Medulla oblongata (tissue), 1 donor: ENCODE measurements at regions not wholly inside any gene's neighbourhood (a gene's known extent, or its start where the extent isn't known, plus 50 kb on each side); places are given as distances from the start of the nearest gene placed in this dataset.
A peak's percentile ranks its signal among the peaks of the same experiment; 100 is the strongest.

ENCODE experiments used
- DNase-seq: peaks from one replicate; pipeline ENCODE4 v3.0.0-alpha.2; 2015; ENCODE audit errors: extremely low spot score

DNA sequence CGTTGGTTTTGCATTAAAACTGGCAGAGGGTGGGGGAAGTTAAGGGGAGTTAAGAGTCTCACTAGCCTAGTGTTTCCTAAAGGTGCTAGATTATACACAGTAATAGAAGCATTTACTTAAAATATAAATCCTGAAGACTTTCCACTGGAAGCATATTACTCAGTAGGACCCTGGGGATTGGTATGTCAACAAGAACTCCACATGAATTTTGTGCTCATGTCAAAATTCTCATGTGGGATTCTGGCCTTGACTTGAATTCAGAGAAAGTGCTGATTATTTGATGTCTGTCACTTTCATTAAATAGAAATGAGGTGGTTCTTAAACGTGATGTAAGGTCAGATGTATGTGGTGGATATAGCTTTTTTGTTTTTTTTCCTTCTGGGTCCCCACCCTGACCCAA, 997.2 kb downstream of the TUSC7 start:
- no peak for DNase-seq

DNA sequence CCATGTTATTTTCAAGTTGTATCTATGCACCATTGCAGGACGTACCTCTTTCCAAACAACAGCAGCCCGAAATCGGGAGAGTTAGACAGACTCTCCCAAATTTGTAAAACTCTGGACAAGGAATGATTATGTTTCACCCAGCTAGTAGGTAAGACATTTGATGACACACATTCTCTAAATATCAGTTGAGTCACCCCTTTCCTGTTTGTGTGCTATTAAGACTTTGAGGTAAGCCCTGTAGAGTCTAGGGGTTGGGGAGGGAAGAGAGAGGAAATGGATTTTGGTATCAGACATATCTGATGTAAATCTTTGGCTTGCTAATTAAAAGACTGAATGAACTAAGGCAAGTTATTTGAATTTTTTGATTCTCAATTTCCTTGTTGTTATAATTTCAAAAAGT, 999.0 kb downstream of the TUSC7 start:
- no peak for DNase-seq

DNA sequence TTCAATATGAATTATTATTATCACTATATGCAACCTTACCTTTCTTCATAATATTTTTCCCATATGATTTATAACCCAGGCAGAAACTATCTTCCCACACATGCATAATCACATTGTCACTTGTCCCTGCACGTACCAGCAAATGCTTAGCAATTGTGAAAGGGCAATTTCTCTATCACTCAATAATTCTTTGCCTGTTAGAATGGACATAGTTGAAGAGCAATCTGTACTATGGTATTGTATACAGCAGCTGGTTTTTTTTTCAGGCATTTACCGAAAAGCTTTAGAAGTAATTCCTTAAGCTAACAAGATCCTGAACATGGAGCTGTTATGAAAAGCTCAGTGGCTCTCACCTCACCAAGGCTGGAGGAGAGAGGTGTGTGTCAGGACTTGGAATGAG, 999.5 kb downstream of the TUSC7 start:
- DNase-seq = no peak

DNA sequence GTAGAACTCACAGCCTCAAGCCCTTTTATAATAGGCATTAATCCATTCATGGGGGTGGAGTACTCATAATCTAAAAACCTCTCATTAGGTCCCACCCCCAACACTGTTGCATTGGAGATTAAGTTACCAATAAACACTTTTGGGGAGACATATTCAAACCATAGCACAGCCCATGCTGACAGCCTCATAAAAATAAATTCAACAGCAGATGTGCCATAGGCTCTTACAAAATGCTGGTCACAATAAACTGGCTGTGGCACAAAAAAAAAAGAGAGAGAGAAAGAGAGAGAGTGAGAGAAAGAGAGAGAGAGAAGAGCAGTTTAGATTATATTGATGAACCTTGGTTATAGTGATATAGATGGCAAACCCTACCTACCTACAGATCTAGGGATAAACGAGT, 1000.9 kb downstream of the TUSC7 start:
- no peak for DNase-seq

DNA sequence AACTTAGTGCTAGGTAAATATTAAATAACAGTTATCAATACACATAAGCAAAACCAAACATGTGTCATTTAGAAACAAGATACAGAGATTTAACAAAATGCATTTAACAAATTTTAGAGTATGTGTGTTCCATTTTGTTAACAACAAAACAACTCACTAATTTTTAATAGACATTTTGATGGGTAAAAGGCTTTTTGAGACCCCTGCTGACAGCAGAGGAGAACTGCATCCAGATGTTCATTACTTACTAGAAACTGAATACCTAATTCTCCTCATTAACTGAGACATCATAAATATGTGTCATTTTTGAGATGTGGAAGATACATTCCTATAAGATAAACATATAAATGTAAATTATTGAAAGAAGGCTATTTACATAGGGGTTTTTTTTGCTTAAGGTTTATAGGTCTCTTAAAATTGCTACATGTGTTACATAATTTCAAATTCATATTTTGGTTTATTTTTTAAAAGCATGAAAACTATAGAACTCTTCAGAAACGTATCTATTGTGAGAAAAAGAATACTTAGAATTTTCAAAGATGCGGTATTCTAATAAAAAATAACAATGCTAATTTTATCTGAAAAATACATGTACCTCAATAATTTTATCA, 1009.8 kb downstream of the TUSC7 start:
- DNase-seq = peak; percentile 56

DNA sequence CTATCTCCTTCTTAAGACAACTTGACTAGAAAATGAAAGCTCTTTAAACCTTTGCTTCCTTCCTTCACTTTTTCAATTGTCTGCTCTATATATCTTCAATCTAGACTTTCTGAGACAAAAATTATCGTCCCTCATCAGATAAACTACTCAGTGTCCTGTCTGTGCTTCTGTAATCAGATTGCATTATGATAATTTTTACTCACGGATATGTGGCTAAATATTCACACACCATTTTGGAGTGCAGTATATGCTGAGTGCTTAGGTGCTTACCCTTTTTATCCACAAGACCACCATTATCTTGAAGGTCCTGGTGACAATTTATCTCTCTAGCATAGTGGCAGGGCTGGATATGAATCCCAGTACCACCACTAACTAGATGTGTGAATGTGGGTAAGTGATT, 1012.3 kb downstream of the TUSC7 start:
- DNase-seq = no peak

DNA sequence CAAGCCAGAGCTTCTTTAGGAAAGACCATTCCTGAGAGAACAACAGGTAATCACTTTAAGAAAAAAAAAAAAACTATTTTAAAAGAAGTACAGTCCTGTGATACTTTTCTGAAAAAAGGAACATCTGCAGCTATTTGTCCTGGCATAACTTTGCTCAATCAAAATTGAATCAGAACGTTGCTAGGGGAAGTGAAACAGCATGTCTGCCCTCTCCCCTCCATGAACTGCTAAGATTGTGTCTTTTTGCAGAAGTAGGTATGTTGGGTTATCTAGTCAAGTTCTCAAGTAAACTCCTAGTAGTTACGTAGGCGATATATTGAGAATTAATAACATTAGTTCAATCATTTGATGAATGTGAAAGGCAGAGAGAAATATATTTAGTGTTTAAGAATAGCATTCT, 1013.3 kb downstream of the TUSC7 start:
- peak; percentile 78 for DNase-seq

DNA sequence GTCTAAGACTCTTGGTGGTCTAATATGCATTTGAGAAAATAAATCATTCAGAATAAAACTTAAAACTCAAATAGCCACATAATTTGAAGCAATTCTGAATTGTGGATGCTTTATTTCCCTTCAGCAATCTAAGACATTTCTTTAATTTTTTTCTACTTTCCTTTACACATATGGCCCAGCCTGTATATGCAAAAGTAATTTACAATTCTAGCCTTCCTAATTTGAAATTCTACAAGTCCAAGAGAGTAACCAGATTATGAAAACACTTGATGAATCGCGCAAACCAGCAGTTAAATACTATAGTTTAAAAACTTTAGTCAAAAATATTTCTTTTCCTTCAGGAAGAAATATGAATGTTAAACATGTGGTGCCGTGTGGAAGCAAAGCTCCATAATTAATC, 1014.2 kb downstream of the TUSC7 start:
- no peak for DNase-seq

DNA sequence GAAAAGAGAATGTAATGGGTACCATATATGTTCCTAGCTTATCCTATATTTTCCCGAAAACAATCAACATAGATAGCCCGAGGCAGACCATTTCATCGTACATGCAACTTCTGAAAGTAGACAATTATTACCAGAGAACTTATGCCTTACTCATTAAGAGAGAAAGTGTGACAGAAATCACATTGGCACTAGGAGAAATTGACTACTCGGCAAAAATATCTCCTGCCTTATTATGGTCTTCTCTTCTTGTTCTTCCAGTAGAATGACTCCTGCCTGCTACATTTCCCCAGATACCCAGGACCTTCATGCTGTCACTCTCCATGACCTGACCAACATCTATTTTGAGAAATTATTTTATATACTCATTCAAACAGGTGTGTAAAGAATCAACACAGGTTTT, 1015.7 kb downstream of the TUSC7 start:
- DNase-seq = no peak

DNA sequence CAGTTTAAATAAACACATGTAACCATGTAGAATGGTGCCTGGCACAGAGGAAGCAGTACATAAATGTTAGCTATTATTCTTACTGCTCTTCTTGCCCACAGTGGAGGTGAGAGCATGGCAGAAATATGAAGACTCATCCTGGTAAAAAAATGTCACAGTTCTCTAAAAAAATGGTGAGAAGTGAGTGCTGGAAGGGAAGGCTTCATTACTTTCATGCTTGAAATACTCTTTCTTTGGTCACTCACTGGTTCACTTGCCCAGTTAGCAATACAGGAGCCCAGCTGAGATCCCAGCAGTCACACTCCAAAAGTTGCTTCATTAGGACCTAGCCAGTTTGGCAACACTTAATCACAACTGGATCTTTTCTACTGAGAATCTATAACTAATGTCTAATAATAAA, 1017.2 kb downstream of the TUSC7 start:
- DNase-seq = no peak

DNA sequence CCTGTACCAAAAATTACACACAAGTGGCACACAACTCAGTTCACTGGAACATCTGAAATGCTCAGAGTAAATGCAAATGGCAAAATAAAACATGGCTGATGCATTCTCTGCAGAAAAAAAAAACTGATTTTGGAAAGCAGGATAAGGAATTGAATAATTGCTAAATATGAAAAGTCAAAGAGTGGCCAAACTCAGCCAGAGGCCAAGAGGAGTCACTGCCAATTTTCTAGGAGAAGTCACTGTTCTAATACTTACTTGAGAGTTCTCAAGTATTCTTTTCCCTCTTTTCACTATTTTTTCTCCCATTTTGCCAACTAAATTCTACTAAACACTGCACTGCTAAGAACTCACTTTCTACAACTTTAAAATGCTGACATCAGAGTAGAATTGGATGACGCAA, 1018.6 kb downstream of the TUSC7 start:
- no peak for DNase-seq

DNA sequence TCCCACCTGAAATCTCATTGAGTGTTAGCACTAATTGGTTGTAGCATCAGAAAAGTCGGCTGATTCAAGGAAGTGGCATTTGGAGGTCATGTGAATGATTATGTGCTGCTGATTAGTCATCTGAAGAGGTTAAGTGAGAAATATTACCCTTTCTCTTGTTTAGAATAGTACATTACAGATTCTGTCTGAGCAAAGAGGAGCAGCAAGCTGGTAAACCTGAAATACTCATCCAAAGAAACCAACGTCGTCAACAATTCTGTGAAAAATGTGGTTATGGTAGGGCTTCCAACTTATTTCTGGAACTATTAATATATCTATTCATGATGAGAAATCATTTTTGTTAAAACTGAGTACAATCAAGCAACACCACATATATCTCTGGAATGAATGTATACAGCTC, 1024.9 kb downstream of the TUSC7 start:
- DNase-seq = no peak

DNA sequence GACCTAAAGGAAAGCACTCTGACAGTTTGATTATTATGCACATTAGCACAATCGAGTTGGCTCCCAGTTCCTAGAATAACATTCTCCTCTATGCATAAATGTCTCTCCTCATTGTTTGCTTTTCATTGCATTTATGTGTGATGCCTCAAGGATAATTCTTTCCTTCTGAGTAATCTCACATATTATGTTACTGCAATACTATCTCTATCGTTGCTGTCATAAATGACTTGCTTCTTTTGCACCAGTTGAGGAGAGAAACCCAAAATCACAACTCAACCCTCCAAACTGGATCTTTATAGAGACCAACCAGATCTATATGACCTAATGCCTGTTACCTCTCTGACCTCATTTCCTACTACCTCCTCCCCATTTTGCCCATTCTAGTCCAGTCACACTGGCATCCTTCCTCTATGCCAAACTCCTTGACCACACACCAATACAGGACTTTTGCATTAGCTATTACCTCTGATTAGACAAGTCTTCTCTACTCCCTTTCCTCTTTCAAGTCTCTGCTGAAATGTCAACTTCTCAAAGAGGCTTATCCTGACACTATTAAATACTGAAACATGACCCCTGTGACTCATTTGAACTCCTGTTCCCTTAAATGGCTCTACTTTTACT, 1026.0 kb downstream of the TUSC7 start:
- no peak for DNase-seq

DNA sequence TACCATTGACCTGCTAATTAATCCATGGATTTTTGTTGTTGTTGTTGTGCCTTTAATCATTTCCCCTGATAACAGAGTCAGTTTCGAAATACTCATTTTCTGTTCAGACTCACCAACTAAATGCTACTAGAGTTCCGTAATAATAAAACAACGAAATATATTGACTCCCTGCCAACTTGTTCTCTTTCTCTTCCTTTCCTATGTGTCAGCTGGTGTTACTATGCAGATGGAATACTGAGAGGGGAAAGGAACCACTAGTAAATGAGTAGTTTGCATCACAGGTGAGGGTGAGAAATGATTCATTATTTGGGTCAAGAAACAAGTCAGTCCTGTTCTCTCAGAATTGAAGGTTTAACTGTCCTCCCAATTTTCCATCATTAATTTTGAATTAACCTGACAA, 1027.3 kb downstream of the TUSC7 start:
- DNase-seq = no peak

DNA sequence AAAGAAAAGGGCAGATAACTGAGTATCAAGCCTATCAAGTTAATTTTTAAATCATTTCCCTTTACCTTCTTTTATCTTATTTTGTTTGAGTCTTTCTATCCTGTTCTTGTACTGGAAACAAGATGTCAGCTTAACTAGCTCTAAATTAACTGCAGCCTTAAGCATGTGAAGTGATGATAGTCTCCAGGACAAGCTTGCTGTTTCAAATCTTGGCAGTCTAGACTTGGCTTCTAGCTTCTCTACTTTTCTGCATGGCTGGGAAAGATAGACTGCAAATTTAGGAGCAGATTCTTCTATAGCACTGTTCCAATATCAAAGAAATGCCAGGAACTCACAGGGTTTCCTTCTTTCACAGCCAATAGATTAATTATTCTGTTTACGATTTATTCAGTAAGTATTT, 1034.4 kb downstream of the TUSC7 start:
- no peak for DNase-seq

DNA sequence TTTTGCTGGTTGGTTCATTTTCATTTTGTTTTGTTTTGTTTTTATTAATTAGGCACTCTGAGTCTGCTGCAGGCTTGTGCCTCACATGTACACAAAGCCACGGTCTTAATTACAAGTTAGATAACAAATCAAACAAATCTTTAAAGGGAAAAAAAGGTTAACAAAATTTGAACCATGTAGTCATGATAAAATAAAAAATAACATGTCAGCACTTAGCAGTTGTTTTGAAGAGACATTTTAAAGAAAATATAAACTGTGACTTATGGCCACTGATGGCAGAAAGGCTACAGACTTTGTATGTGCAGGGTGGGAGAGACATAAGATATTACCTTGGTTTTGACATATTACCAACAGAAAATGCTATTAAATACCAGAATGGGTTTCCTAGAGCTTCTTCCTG, 1035.4 kb downstream of the TUSC7 start:
- DNase-seq = no peak

DNA sequence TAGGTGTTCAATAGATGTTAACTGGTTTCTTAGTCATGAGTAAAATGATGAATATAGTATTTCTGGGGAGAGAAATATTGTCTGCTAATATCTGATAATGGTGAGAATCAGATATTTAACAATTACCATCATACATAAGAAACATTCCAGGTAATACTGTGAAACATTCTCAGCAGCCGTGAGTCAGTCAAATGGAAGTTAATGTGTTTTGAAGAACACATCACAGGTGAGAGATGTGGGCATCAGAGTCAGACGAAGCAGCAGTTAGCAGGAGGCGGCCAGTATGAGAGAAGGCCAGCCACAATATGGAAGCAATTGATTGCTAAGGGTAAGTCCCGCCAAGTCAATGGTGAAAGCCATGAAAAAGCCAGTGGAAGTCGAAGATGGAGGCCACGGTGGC, 1035.9 kb downstream of the TUSC7 start:
- no peak for DNase-seq

DNA sequence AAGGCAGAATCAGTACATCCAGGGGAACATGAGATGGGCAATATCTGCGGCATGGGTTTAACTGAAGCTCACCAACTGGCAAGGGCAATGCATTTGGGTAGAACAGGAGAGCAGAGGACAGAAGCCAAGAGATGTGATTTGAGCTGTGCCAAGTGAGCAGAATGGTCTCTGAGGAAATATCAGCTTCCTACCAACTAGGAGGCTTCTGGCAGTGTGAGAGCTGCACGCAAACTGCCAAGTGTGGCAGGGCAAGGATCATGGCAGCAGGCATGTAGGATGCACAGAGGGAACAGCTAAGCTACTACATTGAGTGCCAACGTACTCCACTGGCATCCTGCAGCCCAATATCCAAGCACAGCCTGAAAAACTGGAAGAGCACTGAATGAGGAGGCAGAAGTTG, 1036.5 kb downstream of the TUSC7 start:
- DNase-seq = peak; percentile 21

DNA sequence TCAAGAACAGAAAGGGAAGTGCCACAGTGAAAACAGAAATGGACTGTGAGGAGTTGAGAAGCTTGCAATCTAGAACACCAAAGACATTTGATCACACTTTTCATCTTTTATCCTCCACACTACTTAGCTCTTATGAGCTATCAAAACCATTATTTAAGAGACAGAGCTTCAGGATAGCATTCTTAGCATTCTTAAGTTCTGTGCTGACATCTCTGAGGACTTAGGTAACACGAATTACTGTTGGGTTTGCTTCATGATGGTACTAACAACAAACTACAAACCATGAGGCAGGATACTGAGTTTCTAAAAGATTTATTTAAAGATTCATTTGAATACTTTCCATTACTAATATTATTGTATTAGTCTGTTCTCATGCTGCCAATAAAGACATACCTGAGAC, 1038.6 kb downstream of the TUSC7 start:
- DNase-seq = no peak

DNA sequence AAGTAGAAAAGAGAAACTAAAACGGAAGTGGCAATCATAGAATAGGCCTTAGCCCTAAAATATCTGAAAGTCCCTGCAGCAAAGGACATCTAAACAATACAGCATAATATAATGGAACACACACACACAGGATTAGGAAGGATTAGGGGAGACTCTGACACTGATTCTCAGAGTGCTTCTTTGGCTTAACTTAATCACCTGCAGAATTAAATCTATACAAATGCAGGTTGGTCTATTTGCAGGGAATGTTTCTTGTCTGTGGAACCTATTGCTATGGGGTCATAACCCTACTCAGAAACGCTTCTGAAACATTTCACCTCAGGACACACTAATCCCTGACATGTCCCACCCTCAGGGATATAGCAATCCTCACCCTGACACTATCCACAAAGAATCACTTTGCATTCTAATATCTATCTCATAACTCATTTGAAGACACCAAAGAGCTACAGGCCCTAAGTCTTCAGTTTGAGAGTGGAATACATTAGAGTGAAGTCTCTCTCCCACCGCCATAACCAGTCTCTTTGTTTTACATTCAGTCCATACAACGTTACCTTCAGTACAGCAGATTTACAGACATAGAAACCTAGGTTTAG, 1041.2 kb downstream of the TUSC7 start:
- DNase-seq = no peak

DNA sequence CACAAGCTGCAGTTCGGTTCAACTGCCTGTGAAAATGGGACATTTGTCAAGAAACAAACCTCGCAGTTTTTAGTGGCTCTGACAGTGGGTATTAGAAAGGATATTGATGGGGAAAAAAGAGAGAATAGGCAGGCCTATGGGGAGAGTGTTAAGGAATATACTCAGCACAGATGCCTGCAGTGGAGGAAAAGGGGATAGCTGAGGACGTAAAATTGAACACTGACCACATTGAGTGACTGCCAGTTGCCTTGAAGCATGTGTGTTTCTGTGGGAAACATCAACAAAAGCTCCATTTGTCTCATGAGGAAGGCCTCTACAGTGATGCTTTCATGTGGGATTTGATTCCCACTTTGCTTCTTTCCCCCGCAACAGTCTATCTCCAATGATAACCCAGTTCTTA, 1042.1 kb downstream of the TUSC7 start:
- DNase-seq = peak; percentile 88

DNA sequence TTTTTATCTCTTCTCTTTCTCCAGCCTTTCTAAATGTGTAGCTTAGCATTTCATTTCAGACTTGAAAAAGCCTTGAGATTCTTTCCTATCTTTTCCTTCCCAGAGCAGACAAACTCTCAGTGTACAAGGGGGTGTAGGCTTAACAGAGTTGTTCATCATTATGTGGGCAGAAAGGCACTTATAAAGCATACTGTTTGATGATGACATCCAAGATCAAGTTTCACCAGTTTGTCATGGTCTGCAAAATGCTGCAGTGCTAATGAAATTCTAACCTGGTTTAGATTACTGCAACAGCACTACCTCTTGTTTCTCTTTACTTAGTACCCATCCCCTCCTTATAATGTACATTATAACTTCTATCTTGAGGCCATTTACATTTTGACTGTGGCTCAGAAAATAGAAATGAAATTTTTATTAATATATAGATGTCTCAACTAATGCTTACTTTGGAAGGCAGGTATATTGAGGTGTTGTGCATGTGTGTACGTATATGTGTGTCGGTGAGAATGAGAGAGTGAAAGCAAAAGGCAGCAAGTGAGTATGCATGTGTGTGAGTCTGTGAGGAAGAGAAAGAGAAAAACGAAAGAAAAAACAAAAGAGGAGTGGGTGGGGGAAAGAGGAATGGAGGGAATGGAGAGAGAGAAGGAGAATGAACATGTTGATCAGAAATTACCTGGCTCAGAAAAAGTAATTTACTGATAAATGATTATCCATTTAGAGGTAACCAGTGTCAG, 1043.6 kb downstream of the TUSC7 start:
- no peak for DNase-seq

DNA sequence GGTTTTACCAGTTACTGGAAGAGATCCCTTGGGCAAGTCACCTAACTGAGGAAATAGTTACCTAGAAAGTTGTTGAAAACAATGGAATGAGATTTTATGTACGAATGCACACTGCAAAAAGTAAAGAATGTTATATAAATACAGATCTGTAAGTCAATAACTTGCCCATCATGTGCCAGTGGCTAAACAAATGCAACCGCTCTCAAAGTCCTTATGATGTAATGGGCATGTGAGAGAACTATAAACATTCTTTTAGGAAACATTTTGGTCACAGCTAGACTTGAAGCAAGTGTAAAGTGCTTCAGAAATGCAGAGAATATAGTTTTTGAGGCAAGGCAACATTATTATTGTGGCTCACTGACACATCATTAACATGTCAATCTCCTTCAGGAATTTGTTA, 1044.5 kb downstream of the TUSC7 start:
- no peak for DNase-seq
